GM20431 (cell line): ENCODE measurements at regions not wholly inside any gene's neighbourhood (a gene's known extent, or its start where the extent isn't known, plus 50 kb on each side); places are given as distances from the start of the nearest gene placed in this dataset.

Experiments
- in situ Hi-C: fragments of 300-500 bp; cut with MseI, MboI; formaldehyde crosslinking; loops from one replicate; pipeline ENCODE4 v1.15.0; 2020; ENCODE audit warnings: low sequenced_read_pairs; ENCODE audit not compliant: unreplicated experiment

DNA sequence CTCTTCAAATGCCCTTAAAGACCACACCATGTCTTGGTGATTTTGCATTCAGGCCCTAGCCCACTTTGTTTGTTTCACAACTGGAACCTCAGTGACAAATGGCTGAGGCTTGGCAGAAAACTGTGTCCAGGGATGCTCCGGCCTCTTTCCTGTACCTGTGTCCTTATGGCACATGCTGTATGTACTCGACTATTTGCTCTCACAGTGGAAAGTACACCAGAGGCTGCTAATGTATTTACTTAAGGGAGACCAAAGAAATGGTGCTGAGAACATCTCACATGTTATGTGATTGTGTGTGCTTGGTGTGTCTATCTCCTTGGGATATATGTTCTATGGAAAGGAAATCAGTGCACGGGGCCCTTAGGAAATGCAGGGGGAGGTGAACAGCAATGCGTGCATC lies 263.3 kb downstream of the GADD45G start:
- in situ Hi-C loops = no loop called here

DNA sequence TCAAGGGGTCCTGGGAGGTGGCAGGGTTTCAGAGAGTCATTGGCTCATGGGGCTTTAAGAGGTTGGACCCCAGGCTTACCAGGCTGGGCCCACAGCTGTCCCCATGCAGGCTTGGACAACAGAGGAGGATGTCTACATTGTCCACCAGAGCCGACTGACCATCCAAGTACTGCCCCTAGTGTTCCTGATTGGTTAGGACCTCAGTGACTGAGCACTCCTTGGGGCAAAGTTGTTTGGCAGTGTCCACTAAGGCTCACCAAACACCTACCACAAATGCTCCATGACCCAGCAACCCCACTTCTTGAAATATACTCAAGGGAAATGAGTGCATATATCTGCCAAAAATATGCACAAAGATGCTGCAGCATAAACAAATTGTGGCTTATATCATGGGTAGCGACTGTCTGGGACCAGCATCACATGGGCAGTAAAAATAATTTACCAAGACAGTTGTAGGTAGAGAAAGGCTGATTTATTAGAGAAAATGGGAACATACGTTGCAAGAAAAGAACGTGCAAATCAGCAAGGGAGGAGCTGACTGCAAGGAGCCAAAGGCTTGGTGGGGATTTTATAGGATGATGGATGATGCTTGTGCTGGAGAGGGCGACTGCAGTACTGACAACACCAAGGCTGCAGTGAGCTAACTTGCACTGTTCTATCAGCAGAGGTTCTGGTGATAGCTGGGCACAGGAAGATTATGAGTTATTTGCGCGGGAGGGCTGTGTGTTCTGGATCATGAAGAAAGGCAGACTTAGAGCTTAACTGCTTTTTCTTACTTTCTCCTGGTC lies 265.2 kb downstream of the GADD45G start:
- in situ Hi-C loops = no loop called here

DNA sequence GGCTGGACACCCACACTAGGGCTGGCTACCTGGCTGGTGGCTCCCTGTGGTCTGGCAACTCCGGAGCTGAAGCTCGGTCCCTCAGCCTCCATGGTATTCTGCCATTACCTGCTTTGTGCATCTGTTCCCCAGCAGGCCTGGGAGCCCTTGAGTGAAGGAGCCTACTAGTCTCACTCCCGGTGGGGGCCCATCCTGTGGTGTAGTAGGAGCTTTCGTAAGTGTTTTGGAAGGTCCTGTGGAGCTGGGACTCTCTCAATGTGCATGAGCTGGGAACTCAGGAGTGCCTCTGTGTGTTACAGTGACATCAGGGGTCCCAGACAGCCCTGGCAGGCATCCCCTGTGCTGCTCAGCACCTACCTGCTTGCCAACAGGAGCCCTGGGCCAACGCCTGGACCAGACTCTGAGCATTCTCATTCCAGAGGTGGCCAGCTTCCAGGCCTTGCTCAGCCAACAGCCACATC lies 267.1 kb downstream of the GADD45G start:
- in situ Hi-C loops = no loop called here

DNA sequence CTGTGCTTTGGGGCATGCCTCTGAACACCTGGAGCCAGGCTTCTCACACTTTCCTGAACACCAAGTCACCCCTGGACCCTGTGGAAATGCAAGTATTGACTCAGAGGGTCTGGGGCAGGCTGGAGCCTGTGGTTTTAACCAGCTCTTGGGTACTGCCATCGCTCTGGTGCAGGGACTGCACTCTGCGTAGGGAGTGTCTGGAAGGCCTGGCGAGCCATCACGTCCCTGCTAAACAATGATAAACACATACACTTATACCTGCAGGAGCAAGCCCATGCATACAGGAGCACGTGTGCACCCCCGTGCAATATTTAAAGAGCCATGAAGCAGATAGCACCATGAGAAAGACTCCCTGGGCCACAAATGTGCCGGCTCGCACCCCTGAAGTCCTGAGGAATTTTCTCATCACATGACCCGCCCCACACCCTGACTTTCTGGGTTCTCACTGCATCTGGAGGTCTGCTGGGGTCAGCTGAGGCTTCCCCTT lies 267.7 kb downstream of the GADD45G start:
- in situ Hi-C loops = no loop called here

DNA sequence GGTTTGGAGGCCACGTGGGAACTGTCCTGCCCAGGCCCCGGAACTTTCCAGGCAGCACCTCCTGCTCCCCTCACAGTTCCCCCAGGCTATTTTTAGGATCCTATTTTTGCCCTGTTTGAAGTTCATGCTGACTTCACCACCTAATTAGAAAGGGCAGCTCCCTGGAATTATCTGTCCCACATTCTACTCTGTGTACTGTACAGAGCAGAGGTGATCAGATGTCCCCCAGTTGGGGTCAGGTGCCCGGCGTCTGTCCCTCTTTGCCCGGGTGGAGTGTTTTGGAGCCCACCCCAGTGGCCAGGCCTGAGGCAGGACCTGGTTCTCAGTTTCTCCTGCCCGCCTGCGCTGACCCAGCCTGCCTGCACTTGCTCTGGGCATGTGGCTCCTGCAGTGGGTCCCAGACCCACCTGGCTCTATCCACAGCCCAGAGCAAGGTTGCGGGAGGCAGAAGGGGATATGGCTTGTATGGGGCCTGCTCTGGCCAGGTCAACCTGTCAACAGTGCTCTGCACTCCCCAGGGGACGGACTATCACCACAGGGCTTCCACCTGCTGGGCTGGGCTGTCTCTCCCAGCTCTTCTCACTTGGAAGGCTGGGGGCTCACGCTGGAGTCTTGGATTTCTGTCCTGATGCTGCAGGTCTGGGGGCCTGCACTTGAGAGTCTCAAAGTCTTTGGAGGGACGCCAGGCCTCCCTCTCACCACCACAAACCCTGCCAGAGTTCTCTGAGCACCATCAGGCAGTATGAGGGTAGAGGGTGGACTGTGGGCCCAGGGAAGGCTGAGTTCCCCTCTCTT lies 268.3 kb downstream of the GADD45G start:
- in situ Hi-C loops = no loop called here

DNA sequence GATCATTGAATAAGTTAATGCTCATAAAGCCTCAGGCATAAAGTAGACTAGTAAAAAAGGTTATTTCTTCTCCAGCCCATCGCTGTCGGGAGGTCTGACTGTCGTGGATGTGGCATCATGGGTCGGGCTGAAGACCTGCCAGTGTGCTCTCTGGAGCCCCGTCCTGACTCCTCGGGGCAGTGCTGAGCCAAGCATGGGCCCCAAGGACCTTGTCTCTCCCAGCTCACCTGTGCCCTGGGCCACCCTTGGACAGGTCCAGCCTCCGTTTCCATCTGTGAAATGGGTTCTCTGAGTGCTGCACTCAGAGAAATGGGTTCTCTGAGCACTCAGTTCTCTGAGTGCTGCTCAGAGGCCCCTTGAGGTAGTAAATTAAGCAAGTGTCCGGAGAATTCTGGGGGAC lies 269.0 kb downstream of the GADD45G start:
- in situ Hi-C loops = no loop called here

DNA sequence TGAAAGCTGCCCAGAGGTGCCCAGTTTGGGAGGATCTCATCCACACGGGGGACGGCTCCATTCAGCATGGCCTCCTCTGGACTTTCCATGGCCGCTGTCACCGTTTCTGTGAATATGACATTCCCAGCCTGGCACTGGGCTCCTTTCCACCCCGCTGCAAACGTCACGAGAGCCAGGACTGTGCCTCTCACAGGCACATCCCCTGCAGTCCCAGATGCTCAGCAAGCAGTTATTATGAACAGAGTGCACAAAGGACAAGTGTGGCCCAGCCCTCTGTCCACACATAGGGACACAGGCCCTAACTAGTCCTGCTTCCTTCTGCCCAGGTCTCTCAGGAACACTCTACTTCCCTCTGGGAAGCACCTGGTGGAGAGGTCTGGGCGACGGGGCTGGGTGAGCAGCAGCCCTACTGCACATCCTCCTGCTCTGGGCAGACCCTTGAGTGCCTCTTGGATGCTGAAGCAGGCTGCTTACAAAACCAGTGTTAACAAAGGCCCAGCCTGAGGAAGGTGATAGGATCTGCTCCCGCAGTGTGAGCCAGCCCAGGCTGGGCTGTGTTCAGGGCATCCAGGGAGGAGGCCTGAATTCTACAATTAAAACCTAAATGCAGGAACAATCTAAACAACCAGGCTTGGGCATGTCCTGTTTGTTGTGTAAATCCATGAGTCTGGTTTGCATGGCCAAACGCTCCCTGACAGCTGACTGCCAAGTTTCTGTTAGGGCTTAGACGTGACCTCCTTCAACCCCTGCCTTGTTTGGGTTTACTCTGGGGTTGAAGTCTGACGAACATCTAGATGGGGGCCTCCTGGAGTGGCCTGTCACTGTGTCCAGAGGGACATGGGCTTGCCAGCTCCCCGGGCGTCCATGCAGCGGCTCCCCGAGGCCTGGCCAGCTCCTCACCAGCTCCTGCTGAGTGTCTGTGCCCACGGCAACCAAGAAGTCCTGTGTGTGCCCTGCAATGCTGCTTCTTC lies 269.8 kb downstream of the GADD45G start:
- in situ Hi-C loops = no loop called here

DNA sequence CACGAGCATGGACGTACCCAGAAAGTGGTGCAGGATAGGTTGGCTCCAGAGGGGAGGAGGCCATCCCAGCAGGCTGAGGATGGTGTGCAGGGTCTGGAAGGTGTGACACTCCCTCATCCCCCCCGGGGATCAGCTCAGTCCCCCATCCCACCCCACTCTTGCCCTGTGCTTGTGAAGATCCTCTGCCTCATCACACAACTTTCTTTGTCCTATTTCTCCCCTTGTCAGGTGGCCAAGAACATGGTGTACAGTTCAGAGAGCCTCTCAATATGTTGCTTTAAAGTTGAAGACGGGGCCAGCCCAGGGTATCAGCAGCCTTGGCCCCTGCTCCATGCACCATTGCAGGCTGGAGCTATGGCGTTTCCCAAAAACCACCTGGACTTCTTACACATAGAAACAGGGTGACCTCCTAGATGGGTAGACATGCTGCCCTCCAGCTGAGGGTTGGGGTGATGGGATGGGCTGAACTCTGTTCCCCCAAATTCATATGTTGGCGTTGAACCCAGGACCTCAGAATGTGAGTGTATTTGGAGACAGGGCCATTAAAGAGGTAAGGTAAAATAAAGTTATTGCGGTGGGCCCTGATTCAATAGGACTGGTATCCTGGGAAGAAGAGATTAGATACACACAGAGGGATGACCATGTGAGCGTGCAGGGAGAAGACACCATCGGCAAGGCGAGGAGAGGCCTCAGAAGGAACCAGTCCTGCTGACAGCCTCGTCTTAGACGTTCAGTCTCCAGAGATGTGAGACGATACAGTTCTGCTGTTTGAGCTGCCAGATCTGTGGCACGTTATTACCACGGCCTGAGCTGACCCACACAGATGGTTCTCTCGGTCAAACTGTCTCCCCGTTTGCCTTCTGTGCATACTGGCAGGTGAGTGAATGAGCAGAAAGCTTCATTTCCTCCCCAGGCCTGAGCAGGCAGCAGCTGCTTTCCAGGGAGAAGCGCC lies 272.5 kb downstream of the GADD45G start:
- in situ Hi-C loops = no loop called here

DNA sequence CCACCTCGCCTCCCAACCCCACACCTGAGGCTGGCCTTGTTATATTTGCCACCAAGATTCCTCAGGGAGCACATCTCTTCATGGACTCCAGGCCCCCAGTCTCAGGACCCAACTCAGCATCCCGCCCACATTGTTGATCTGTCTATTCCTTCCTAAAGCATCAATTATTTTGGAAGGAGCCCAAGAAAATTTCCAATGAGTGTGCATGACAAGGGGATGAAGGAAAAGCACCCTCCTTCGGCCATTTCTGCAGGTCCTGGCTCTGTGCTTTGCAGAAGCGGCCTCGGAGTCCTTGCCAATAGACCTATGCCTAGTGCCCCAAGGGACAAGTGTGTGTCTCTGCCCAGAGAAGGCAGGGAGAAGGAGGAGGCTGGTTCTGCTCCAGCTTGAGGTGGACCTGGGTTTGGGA lies 273.2 kb downstream of the GADD45G start:
- in situ Hi-C loops = no loop called here

DNA sequence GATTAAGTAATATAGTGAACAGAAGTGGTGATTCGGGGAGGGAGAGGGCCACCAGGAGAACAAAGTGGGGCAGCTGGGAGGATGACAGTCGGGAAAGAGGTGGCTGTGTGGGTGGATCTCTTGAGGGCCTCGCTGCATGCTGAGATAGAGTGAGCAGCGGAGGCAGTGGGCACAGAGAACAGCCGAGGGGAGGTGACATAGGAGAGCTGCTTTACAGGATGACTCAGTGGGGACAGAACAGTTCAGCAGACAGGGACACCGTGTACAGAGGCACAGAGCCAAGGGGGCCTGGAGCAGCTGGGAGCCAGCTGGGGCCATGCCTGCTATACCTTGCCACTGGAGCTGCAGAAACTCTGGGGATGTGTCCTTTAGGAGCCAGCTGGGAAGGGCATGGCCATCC lies 273.9 kb downstream of the GADD45G start:
- in situ Hi-C loops = no loop called here

DNA sequence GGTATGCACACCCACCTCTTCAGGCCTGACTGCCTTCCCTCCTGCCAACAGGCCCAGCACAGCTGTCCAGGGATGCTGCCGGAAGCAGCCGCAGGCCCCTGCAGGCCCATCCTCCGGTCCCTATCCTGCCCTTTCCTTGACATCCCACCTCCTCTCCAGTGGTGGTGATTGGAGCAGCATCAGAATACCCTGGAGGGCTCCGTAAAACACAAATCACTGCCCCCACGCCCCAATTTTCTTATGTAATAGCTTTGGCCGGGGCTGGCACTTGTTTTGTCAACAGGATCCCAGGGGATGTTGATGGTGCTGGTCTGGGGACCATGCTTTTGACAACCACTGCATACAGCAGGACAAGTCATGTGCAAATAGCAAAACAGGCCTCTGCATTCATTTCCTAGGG lies 274.5 kb downstream of the GADD45G start:
- in situ Hi-C loops = no loop called here

DNA sequence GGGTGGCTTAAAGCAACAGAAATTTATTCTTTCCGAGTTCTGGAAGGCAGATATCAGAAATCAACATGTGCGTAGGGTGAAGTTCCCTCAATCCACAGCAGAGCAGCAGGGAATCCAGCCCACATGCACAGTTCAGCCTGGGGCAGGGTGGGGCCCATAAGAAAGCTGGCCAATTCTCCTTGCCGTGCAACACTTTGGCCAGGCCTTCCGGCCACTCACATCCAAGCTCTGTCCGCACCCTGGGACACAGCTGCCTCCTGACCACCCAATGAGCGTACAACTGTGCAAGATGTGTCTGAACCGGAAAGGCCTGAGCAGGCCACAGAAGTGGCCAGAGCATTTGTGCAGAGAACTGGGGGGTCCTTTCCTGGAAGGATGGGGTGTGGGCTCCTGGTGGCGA lies 274.9 kb downstream of the GADD45G start:
- in situ Hi-C loops = no loop called here

DNA sequence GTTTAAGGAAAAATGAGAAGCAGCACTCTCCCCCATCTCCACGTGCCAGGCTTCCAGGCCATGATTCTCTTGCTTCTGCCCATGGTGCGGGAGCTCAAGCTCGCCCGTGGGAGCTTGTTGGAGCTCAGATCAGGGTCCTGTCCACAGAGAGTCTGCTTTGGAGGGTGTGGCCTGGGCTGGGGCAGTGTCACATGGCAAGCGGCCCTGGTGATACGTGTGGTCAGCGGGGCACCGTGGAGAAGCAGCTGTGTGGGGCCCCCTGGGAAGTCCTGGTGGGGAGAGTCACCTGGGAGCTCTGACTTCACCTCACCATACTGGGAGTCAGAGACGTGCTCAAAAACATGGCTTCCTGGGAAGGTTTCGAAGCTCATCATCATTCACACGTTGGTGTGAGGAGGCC lies 275.3 kb downstream of the GADD45G start:
- in situ Hi-C loops = no loop called here

DNA sequence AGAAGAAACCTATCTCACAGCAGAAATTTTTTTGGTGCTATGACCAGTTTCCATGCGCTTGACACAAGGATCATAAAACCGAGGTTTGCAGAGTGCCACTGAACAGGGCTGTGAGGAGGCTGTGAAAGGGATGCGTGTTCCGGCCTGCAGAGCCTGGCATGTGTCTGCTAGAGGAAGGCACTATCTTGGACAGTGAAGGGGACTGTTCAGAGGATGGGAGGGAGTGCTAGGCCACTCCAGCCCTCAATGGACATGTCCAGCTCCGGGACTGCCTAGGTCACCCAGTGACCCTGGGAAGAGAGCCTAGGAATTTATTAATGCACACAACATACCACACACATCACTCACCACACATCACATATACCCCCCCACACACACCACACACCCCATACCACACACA lies 275.9 kb downstream of the GADD45G start:
- in situ Hi-C loops = no loop called here

DNA sequence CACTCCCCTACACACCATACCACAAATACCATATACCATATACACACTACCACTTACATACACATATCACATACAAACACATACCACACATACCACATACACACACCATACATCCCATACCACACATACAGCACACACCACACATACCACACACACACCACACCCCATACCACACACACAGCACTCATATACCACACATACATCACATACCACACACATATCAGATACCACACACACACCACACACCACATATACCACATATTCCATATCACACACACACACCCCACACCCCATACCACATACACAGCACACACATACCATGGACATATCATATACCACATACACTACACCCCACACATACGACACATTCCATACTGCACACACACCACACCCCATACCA lies 276.6 kb downstream of the GADD45G start:
- in situ Hi-C loops = no loop called here

DNA sequence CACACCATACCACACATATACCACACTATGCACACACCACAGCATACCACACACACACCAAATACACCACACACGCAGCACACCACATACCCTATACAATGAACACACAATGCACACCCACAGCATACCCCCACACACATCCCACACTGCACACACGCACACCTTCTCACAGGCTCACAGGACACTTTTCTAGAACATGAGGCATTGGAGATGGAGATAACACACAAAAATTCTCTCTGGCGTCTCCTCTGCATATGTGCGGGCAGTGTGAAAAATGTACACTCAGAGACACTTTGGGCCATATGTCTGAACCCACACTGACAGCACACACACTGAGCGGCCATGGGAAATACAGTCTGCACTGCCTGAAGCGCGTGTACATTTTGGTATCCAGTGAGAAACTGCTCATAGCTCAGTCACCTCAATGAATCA lies 278.1 kb downstream of the GADD45G start:
- in situ Hi-C loops = no loop called here

DNA sequence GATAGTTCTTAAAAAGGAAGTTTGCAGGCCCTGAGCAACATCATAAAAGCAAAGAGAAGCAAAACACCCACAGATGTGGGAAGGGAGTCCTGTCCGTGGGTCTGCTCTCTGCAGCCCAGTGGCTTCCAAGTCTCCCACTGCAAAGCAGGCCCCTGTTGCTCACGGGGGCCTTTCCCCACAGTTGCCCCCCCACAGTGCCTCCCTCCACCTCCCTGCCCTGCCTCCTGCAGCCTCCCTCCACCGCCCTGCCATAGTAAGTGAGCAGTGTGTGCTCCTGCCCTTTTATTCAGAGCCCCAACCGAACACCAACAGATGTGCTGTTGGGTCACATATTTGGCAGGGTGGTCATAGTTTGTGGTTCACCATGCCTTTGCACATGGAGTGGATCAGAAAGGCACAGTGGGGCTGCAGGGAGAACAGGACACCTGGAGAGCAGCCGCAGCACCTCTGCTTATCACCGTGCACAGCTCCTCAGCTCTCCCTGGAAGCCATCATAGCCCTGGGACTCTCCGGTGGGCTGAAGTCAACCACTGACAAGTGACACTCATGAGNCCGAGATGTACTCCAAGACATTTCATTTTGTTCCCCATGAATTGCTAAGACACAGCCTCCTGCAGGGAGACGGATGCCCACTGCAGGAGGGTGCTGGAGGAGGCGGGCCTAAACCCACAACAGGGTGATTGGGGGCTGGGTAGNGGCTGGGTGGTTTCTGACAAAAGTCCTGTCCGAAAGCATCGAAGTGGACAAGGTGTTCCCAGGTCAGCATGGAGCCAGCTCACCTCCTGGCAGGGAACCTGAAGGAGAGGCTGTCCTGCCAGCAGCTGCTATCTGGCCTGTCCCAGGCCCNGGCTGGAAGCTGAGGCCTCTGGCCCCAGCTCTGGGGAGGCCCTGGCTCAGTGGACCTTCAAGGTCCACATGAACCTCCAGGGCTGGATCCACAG lies 278.9 kb downstream of the GADD45G start:
- in situ Hi-C loops = no loop called here
